ENCODE measurements at regions not wholly inside any gene's neighbourhood (a gene's known extent, or its start where the extent isn't known, plus 50 kb on each side); places are given as distances from the start of the nearest gene placed in this dataset.

DNA sequence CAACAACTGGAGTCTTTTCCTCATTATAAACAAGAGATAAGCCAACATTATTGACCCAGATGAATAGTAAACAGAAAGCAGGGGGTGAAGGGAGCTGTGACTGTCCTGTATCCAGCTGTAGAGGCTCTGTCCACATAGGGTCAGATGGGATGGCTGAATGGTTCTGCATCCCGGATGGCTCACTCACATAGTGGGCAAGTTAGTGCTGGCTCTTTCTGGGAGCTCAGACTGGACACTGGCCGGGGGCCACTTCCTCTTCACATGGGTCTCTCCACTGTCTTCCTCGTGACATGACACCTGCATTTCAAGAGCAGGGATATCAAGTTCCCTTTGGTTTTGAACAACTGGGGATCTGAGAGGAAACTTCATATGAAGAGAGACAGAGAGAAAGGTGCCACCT lies 969.6 kb upstream of the TMEM132C start:
- H3K4me3 ChIP-seq (ENCODE audit: low read depth, low read length) = no peak overlapping the region
- no peak for DNase-seq (ENCODE audit: low read depth)
- TF ChIP-seq, protein P1, sequence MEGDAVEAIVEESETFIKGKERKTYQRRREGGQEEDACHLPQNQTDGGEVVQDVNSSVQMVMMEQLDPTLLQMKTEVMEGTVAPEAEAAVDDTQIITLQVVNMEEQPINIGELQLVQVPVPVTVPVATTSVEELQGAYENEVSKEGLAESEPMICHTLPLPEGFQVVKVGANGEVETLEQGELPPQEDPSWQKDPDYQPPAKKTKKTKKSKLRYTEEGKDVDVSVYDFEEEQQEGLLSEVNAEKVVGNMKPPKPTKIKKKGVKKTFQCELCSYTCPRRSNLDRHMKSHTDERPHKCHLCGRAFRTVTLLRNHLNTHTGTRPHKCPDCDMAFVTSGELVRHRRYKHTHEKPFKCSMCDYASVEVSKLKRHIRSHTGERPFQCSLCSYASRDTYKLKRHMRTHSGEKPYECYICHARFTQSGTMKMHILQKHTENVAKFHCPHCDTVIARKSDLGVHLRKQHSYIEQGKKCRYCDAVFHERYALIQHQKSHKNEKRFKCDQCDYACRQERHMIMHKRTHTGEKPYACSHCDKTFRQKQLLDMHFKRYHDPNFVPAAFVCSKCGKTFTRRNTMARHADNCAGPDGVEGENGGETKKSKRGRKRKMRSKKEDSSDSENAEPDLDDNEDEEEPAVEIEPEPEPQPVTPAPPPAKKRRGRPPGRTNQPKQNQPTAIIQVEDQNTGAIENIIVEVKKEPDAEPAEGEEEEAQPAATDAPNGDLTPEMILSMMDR (conservative IDR thresholded peaks at IDR 0.05; ENCODE audit: low read depth, low read length) = no peak

GRCh38 chr12:127300075-127300474 lies 966.9 kb upstream of the TMEM132C start:
- H3K4me3 ChIP-seq (ENCODE audit: low read depth, low read length) = no peak overlapping the region
- DNase-seq (ENCODE audit: low read depth) = no peak
- TF ChIP-seq, protein P1 (conservative IDR thresholded peaks at IDR 0.05; ENCODE audit: low read depth, low read length) = no peak

GRCh38 chr12:127300753-127301152 lies 966.2 kb upstream of the TMEM132C start:
- no peak overlapping the region for H3K4me3 ChIP-seq (ENCODE audit: low read depth, low read length)
- no peak for DNase-seq (ENCODE audit: low read depth)
- TF ChIP-seq, protein P1 (conservative IDR thresholded peaks at IDR 0.05; ENCODE audit: low read depth, low read length) = no peak

- no peak for DNase-seq (ENCODE audit: low read depth)
- TF ChIP-seq, protein P1 (conservative IDR thresholded peaks at IDR 0.05; ENCODE audit: low read depth, low read length) = no peak
- no peak overlapping the region for H3K4me3 ChIP-seq (ENCODE audit: low read depth, low read length)
Observed at GRCh38 chr12:127301876-127302275, 965.1 kb upstream of the TMEM132C start.

- TF ChIP-seq, protein P1 (conservative IDR thresholded peaks at IDR 0.05; ENCODE audit: low read depth, low read length) = no peak
- no peak overlapping the region for H3K4me3 ChIP-seq (ENCODE audit: low read depth, low read length)
- no peak for DNase-seq (ENCODE audit: low read depth)
Observed at GRCh38 chr12:127304751-127305725, 961.9 kb upstream of the TMEM132C start.

DNA sequence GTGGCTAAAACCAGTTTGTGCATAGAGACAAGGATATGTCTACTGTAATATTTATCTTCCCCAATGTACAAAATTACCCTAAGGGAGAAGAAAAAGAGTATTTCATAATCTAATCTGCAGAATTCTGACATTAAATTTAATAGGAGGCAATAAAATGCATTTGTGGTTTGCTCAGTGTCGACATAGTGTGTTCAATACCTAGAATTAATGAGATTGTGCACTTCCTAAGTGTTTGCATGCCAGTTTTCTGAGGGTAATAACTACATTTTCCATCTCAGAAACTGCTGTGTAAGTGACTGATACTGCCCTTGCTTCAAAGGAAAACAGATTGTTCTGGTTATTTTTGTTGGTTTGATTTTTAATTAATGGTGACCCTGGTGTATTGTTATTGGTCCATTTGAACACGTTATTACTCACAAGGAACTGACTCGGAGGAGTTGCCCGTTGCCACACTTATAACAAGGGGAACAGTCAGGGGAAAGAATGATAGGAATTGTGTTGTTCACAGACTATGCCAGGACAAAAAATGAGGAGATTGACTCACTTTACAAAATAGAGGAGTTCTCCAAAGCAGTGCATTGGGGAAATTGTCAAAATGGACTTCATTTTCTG lies 960.3 kb upstream of the TMEM132C start:
- peak; percentile 15 for DNase-seq (ENCODE audit: low read depth)
- TF ChIP-seq, protein P1 (conservative IDR thresholded peaks at IDR 0.05; ENCODE audit: low read depth, low read length) = no peak
- no peak overlapping the region for H3K4me3 ChIP-seq (ENCODE audit: low read depth, low read length)
